CD4-positive, alpha-beta T cell (primary cell): ENCODE measurements at regions not wholly inside any gene's neighbourhood (a gene's known extent, or its start where the extent isn't known, plus 50 kb on each side); places are given as distances from the start of the nearest gene placed in this dataset.

Source experiments
- ATAC-seq: fragments of 200-7000 bp; cut with Tn5 transposase; one replicate; pipeline ENCODE4 v1.10.0; 2022; ENCODE audit warnings: mild to moderate bottlenecking; ENCODE audit not compliant: poor library complexity
- CTCF ChIA-PET: fragments of 350-600 bp; sonication (Branson Sonifier 250); formaldehyde crosslinking; loops from one replicate; lab custom pipeline; 2021; ENCODE audit warnings: antibody characterized with exemption, inconsistent platforms; lab: Charles Lee
- POLR2A ChIA-PET: fragments of 350-600 bp; sonication (Branson Sonifier 250); formaldehyde crosslinking; loops from one replicate; lab custom pipeline; 2021; ENCODE audit warnings: antibody characterized with exemption, inconsistent platforms; lab: Charles Lee
- DNase-seq, 14 experiments: peaks; one replicate each; pipeline ENCODE4 v3.0.0-alpha.2; 2013 to 2020; ENCODE audit warnings: mixed read lengths in 2 of 14
- H3K27ac ChIP-seq, 2 donors: one replicate each; pipeline versions ENCODE4 v1.5.1 to v1.7.0; 2013; ENCODE audit warnings: low read length in 2 of 2, low read depth in 1 of 2, mild to moderate bottlenecking in 1 of 2
- H3K27me3 ChIP-seq, 2 experiments: 1 replicate in 1 of 2; 2 replicates in 1 of 2; pipeline versions ENCODE4 v1.6.1 to v1.7.0; 2013; ENCODE audit warnings: low read length in 2 of 2, control low read depth in 1 of 2, mild to moderate bottlenecking in 1 of 2, moderate library complexity in 1 of 2; ENCODE audit not compliant: insufficient read depth in 2 of 2, control insufficient read depth in 1 of 2
- H3K36me3 ChIP-seq: one replicate; pipeline ENCODE4 v1.6.1; 2013; ENCODE audit warnings: low read length, control low read depth; ENCODE audit not compliant: insufficient read depth
- H3K4me1 ChIP-seq: one replicate; pipeline ENCODE4 v1.6.1; 2013; ENCODE audit warnings: low read length, control low read depth; ENCODE audit not compliant: insufficient read depth
- H3K4me3 ChIP-seq: one replicate; pipeline ENCODE4 v1.5.1; 2013; ENCODE audit warnings: mild to moderate bottlenecking, low read length, moderate library complexity
- H3K9me3 ChIP-seq, 2 experiments: 1 replicate in 1 of 2; 2 replicates in 1 of 2; pipeline versions ENCODE4 v1.6.1 to v1.7.0; 2013; ENCODE audit warnings: low read length in 2 of 2, mild to moderate bottlenecking in 2 of 2, control low read depth in 1 of 2, moderate library complexity in 1 of 2; ENCODE audit not compliant: control insufficient read depth in 1 of 2, insufficient read depth in 1 of 2
- H3K27ac Mint-ChIP-seq: one replicate; pipeline ENCODE4 v1.8.0; 2020; ENCODE audit warnings: mixed read lengths
- H3K27me3 Mint-ChIP-seq: one replicate; pipeline ENCODE4 v1.8.0; 2021; ENCODE audit warnings: mixed read lengths
- H3K36me3 Mint-ChIP-seq: one replicate; pipeline ENCODE4 v1.8.0; 2021; ENCODE audit warnings: low read depth, mixed read lengths
- H3K4me1 Mint-ChIP-seq: one replicate; pipeline ENCODE4 v1.8.0; 2021; ENCODE audit warnings: low read depth, mixed read lengths
- H3K4me3 Mint-ChIP-seq: one replicate; pipeline ENCODE4 v1.8.0; 2020; ENCODE audit warnings: mild to moderate bottlenecking, mixed read lengths
- H3K9me3 Mint-ChIP-seq: one replicate; pipeline ENCODE4 v1.8.0; 2020; ENCODE audit warnings: mixed read lengths
- CTCF ChIP-seq: fragments of 200-600 bp; IDR thresholded peaks from one replicate; pipeline ENCODE4 v1.8.0; 2022; ENCODE audit warnings: antibody characterized with exemption, mild to moderate bottlenecking
- intact Hi-C, 2 experiments: fragments of 100-400 bp; cut with DNase I in 1 of 2; cut with micrococcal nuclease in 1 of 2; formaldehyde crosslinking; loops; one replicate each; pipeline versions ENCODE4 v1.15.1 to v1.9.0; 2023 to 2025; cut with DNase I, micrococcal nuclease

GRCh38 chr6:48757661-48758060 lies 646.7 kb upstream of the PTCHD4 start:
- POLR2A ChIA-PET: no interaction called here

GRCh38 chr6:48755315-48755714 lies 644.3 kb upstream of the PTCHD4 start:
- Mint-ChIP-seq H3K9me3 (peaks cover 9% of the 10 kb centered on the region), H3K36me3 (no peaks in the 10 kb centered on the region), H3K27ac (no peak overlapping the region), H3K4me1 (no peaks in the 10 kb centered on the region), H3K27me3 (no peaks in the 10 kb centered on the region), H3K4me3 (no peak overlapping the region)
- no peak overlapping the region for H3K27ac ChIP-seq
- H3K4me1 ChIP-seq: no peaks in the 10 kb centered on the region
- CTCF ChIA-PET: no interaction called here
- H3K27me3 ChIP-seq: no peaks in the 10 kb centered on the region
- H3K4me3 ChIP-seq: no peak overlapping the region
- no peak for TF ChIP-seq CTCF
- POLR2A ChIA-PET: no interaction called here
- ATAC-seq (no peak), DNase-seq (no peak)
- H3K36me3 ChIP-seq: no peaks in the 10 kb centered on the region
- intact Hi-C loops: no loop called here
- H3K9me3 ChIP-seq: no peaks in the 10 kb centered on the region

More at GRCh38 chr6:48757661-48758060, 646.7 kb upstream of the PTCHD4 start:
- H3K27me3 Mint-ChIP-seq: no peaks in the 10 kb centered on the region
- no peaks in the 10 kb centered on the region for H3K36me3 Mint-ChIP-seq
- intact Hi-C loops: no loop called here
- H3K4me1 ChIP-seq: no peaks in the 10 kb centered on the region
- no peak for ATAC-seq
- no peak for TF ChIP-seq CTCF
- no peaks in the 10 kb centered on the region for H3K27me3 ChIP-seq
- no peaks in the 10 kb centered on the region for H3K9me3 ChIP-seq
- H3K27ac Mint-ChIP-seq: no peak overlapping the region
- H3K9me3 Mint-ChIP-seq: peaks cover 10% of the 10 kb centered on the region
- no peaks in the 10 kb centered on the region for H3K4me1 Mint-ChIP-seq
- DNase-seq: no peak
- H3K36me3 ChIP-seq: no peaks in the 10 kb centered on the region
- H3K4me3 Mint-ChIP-seq: no peak overlapping the region
- H3K4me3 ChIP-seq: no peak overlapping the region
- H3K27ac ChIP-seq: no peak overlapping the region
- CTCF ChIA-PET: no interaction called here

GRCh38 chr6:48754641-48755040 lies 643.6 kb upstream of the PTCHD4 start:
- Mint-ChIP-seq H3K36me3 (no peaks in the 10 kb centered on the region), H3K27ac (no peak overlapping the region), H3K27me3 (no peaks in the 10 kb centered on the region), H3K4me1 (no peaks in the 10 kb centered on the region), H3K4me3 (no peak overlapping the region), H3K9me3 (peaks cover 6% of the 10 kb centered on the region)
- Histone ChIP-seq H3K9me3 (no peaks in the 10 kb centered on the region), H3K27ac (no peak overlapping the region), H3K4me1 (no peaks in the 10 kb centered on the region), H3K27me3 (no peaks in the 10 kb centered on the region), H3K36me3 (no peaks in the 10 kb centered on the region), H3K4me3 (no peak overlapping the region)
- no peak for TF ChIP-seq CTCF
- ATAC-seq: no peak
- no peak for DNase-seq
- ChIA-PET CTCF (no interaction called here), POLR2A (no interaction called here)
- intact Hi-C loops: no loop called here
